ENCODE measurements at regions not wholly inside any gene's neighbourhood (a gene's known extent, or its start where the extent isn't known, plus 50 kb on each side); places are given as distances from the start of the nearest gene placed in this dataset.

GRCh38 chr12:124374567-124374966 is 79.7 kb downstream of the RFLNA start:
- no peak for TF ChIP-seq CTCF (IDR thresholded peaks at IDR 0.05; ENCODE audit: low read length)
- TF ChIP-seq EZH2 (IDR thresholded peaks at IDR 0.05; ENCODE audit: borderline replicate concordance, low read length) = no peak
